Epidermal melanocyte (primary cell): ENCODE measurements at regions not wholly inside any gene's neighbourhood (a gene's known extent, or its start where the extent isn't known, plus 50 kb on each side); places are given as distances from the start of the nearest gene placed in this dataset.

Source experiments
- DNase-seq: peaks from one replicate; pipeline ENCODE4 v3.0.0; 2011; ENCODE audit warnings: low spot score; ENCODE audit not compliant: insufficient read length

DNA sequence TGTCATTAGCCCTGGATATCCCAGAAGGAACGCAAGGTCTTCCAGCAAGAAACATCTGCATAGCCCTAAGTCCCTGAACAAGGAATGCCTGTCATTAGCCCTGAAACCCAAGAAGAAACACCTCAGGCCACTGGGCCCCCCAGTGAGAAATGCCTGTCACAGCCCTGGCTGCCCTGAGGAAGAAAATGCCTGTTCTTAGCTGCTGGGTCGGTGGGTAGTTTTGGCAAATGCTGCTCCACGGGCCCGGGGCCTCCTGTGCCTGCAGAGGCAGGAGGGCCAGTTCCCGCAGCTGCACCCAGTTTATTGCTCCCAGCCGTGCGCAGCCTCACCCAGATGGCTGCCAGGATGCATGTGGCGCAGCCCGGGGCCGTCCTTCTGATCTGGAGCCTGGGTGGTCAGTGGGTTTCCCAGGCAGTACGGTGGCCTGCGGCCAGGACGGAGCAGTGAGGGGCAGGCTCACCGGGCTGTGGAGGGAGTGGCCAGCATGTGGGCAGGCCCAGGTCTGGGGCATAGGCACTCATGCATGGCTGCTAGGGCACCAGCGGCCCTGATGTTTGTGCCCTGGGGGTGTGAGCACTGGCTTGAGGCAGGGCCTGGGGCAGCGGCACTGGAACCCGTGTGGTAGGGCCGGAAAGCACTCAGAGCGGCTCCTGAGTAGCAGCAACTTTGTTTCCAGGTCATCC lies 219.0 kb downstream of the ERMARD start:
- DNase-seq, result no peak

DNA sequence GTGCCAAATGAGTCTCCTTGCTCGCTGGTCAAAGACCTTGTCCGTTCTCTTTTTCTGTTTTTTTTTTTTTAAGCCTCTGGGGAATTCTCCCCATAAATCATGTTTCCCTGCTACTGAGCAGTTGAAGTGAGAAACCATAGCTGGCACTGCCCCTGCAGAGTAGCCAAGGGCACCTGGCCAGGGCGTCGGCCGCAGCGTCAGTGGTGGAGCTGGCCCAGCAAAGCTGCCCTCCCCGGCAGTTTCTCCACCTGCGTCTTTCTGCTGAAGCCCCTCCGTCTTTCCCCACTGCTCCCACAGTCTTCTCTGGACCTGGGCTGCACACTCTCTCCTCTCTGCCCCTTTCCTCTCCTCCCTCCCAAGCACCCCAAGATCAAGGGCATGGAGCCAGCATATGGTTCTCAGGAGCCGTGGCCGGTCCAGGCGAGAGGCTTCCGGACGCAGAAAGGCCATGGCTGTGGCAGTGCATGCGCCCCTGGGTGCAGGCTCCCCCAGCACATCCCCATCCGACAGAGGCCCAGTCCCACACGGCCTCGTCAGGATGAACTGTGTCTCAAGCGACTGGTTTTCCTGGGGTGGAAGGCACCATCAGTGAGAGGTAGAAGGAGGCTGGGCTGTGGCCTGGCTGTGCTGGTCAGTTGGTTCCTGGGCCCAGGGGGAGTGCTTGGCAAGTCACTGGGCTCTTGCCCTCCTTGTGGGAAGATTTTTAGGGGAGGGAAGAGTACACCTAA lies 218.1 kb downstream of the ERMARD start:
- no peak for DNase-seq

DNA sequence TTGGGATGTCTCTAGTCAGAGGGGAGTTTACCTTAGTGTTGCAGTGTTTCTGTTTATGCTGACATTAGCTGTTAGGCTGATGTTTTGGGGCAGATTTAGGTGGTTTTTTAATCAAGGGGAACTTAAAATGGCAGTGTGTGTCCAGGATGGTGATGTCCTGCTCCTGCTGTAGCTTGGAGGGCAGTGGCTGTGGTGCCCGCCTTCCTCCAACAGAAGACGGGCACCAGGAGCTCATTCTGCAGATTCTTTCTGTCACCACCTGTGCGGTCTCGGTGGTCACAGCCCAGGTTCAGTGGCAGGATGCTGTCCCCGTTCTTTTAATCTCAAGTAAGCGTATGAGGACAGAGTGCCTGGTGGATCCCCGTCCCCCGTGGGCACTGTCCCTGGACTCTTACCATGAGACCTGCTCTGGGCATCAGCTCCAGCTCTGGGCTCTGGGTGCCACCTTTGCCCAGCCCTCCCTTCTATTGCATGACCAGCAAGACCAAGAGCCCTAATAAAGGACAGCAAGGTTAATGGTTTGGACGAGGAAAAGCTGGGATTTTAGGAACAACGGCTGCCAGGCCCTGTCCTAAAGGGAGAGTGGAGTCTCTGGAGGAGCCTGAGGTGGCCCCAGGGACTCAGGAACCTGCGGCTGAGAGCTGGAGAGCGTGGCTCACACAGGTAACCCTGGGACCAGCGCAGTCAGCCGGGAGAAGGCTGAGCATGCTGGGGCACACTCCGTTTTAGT lies 217.3 kb downstream of the ERMARD start:
- DNase-seq, result no peak

GRCh38 chr6:169967687-169968086 lies 216.3 kb downstream of the ERMARD start:
- no peak for DNase-seq

GRCh38 chr6:169966312-169967181 lies 215.1 kb downstream of the ERMARD start:
- no peak for DNase-seq

DNA sequence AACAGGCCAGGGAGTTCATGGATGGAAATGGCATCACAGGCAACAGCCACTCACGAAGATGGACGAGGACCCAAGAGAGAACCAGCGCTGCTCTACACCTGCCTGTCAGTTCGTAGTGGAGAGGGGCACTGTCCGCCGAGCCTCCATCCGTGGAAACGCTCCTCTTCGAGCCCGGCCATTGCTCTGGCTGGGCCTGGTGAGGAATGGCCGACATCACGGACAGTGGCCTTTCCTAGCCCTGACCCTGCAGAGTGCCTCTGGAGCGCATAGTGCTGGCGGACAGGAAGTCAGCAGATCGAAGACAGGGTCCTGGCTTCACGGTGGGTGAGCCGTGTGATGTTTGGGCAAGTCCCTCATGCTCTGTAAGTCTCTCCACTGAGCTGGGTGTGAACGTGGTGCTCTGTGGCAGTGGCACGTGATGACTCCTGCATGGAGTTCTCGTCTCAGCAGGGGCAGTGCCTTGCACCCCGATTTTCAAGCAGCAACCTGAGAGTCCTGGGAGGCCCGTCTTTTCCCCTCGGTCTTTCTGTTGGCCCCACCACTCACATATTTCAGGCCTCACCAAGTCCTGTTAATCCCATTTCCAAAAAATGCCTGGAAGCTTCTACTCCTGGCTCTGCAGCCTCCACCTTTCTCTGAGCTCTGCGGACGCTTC lies 214.4 kb downstream of the ERMARD start:
- no peak for DNase-seq

GRCh38 chr6:169965239-169965638 lies 213.8 kb downstream of the ERMARD start:
- no peak for DNase-seq

DNA sequence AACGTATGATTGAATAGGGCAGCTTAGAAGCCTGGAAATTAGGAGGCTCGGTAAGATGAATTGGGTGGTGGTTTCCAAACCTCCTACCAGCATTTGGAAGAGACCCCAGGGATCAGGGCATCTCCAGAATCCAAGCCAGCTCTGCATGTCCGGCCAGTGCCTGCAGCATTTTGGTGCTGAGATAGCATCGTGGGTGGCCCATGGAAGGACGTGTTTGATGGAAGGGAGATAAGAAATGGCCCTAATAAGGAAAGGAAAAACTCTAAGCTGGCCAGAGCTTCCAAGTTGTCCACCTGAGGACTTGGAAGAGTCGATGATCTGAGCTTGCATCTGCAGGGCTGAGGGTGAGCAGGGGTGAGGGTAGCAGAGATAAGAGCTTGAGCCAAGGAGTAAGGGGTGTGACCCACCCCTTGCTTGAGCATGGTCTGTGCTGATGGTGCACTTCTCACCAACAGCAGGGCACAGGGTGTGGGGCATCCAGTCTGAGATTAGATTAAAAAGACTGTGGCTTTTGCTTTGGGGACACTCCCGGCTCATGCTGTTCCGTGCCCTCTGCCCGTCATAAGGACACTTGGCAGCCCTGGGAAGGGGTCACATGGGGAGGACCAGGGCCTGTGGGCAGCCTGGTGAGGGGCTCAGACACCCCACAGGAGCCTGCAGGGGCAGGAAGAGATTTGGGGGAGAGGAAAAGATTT lies 213.2 kb downstream of the ERMARD start:
- DNase-seq, result no peak

DNA sequence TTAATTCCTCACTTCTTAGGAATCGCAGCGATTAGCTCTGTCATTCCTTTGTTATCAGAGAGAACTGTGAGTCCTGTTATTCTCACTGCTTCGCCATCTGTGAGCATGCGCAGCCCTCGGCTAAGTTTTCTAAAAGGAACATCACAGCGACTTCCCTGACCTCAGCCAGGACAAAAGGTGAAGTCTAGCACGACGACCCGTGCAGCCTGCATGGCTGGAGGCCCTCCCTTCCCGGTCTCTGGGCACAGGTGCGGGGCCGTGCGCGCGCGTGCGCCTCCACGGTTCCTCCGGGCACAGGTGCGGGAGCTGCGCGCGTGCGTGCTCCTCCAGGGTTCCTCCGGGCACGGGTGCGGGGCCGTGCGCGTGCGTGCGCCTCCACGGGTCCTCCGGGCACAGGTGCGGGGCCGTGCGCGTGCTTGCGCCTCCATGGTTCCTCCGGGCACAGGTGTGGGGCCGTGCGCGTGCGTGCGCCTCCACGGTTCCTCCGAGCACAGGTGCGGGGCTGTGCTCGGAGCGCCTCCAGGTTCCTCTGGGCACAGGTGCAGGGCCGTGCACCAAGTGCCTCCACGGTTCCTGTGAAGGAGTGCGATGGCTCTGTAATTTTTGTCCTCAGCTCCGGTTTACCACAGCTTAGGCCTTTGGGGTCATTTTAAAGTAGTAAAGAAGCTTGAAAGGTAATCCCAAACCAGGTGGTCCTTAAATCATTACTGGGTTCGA lies 212.3 kb downstream of the ERMARD start:
- no peak for DNase-seq

DNA sequence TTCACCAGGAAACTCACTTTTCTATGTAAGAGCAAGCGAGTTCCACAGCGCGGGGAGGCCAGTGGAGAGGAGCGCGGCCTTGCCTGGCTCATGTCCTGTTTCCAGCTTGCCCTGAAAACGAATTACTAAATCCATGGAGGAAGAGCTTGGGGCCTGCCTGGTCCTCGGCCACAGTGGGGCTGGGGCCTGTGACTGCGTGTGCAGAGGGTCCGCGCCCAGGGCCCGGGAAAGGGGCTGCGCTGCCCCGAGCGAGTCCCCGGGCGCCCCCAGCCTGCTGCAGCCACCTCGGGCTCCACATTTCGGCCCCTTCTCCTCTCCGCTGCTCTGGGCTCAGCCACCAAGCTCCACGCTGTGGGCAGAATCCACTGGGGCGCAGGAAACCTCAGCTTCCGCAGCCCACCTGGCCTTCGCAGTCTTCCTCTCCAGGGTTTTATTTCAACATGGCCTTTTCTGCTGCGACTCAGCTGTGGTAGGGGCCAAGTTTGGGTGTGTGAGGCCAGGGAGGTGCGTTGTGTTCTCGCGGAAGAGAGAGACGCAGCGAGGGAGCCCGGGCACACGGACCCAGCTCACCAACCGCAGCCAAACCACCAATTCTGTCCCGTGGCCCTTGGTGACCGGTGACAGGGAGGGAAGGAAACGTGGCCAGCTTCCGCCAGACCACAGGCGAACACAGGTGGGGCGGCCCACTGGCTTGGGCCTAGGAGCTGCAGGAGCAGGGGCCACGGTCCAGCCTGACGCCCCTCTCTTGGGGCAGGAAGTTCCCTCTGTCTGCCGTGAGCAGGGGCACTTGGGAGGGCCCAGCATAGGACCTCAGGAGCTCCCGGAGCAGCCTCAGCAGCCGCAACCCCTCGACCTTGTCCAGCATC lies 211.4 kb downstream of the ERMARD start:
- no peak for DNase-seq

DNA sequence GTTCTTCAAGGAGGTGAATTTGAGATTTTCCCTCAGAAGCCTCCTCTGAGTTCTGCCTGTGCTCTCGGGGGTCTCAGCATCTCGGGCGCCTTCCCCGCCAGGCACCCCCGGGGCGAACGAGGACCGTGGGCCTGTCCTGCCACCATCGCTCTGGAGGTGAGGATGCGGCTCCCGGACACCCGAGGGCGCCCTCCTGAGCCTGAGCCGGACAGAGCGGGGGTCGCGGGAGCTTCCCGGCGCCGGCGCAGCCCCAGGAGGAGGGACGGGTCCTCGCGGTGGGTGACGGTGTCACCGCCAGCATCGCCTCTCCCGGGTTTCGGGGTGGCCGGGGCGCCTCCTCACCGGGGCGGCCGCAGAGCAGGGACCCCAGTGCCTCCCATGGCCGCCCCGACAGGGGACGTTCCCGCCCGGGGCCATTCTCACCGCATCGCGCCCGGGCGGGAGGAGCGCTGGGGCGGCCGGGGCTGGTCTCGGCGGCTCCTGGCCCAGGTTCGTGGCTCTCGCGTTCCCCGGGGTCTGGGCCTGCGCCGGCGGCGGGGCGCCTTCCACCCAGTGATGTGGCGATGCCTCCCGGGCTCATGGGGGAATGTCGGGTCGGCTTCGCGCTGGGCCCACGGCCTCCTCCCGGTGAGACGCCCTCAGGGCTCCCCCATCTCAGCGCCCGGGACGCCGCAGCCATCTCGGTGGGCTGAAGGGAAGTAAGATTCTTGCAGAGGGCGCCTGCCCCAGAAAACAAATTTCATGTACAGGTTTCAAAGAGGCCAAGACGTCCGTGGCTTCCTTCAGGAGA lies 210.5 kb downstream of the ERMARD start:
- no peak for DNase-seq

GRCh38 chr6:169960886-169961611 lies 209.6 kb downstream of the ERMARD start:
- DNase-seq, result no peak

- DNase-seq, result no peak
Measured at GRCh38 chr6:169960521-169960885, 209.1 kb downstream of the ERMARD start.

DNA sequence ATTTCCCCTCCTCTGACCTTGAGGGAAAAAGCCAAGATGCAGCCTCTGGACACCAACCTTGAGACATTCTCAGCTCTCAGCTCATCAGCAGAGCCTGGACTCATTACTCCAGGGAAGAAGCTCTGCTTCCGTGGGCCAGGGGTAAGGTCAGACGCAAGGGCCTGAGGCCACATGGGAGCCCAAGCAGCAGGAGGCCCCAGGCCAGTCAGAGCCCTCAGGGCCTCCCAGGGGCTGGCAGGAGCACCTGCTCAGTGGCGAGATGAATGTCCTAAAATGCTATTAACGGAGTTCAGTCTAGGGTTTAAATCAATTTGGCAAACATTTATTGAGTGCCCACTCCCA lies 208.6 kb downstream of the ERMARD start:
- DNase-seq, result no peak

DNA sequence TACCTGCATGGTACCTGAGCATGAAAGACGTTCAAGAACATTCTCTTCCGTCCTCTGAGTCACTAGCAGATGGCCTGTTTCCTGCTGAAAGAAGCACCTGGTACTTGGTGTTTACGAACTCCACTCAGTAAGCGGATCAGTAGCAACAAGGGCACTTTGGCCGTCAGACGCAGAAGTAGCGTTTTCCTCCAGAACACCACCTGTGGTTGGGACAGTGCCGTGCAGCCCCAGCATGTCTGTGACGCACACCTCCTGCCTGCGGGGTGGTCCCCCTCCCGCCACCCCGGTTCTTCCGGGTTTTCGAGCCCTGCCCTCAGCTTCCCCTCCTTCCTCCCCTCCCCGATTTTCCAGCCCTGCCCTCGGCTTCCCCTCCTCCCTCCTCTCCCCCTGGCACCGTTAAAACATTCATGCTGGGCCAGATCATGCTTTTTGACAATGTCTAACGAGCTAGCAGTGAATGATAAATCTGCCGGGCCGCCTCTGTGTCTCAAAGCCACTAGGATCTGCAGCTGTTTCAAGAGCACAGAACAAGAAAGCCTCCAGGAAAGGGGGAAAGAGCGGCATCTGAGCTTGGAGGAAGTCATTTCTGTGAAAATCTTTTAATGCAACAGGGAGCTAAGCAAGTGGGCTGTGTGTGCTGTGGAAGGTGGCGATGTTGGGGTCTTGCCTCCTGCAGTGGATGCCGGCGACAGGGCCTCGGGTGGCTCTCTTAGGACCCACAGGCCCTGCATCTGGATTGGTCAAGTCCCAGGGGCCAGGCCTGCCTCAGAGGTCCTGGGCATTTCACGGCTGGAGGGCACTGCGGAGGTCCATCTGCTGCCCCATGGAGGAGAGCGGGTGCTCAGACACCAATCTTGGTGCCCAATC lies 207.9 kb downstream of the ERMARD start:
- DNase-seq, result no peak

DNA sequence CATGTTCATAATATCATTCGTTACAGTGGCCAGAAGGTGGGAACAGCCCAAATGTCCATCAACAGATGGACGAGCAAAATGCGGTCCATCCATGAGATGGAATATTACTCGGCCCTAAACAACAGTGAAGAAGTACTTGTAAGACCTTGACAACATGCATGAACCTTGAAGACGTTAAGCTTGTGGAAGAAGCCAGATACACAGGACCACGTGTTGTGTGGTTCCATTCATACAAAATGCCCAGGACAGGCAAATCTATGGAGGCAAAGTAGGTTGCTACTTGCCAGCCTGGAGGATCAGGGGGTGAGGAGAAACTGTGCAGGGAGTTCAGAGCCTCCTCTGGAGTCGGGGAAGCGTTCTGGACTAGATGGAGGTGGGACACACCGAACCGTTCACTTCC lies 207.1 kb downstream of the ERMARD start:
- no peak for DNase-seq
